Superior temporal gyrus (tissue), 1 donor: ENCODE measurements at regions not wholly inside any gene's neighbourhood (a gene's known extent, or its start where the extent isn't known, plus 50 kb on each side); places are given as distances from the start of the nearest gene placed in this dataset.

Experiments
- DNase-seq: peaks from one replicate; pipeline ENCODE4 v3.0.0-alpha.2; 2016; ENCODE audit errors: extremely low spot score

DNA sequence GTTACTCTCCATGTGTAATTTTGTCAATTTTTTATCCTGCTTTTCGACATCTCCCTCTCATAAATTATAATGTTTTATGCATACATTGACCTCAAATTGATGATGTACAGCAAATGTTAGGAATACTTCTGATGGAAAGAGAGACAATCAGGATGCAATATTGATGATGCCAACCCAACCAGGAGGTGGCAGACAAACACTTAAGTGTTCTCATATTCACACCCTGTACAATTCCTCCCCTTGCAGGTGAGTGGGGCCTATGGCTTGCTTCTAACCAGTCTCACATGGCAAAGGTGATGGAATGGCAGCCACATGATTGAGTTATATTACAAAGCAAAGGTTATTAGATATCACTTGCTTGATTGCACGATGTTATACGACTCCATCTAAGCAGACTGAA is 594.3 kb upstream of the REG3G start:
- DNase-seq = no peak

DNA sequence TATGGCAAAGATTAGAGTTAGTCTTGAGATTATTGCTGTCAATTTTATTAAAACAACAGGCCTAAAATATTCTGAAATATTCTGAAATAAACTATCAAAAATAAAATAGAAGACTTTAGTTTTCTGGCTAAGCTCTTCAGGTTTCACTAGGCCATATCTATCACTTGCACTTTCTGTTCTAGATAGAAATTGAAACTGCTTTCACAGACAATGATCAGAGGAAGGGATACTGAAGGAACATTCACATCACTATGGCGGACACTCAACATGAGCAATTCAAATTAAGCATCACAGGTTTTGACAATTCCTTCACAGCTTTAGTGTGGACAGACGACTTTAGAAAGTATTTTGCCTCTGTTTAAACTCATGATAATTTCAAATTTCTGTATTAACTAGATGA is 586.4 kb upstream of the REG3G start:
- DNase-seq = no peak

GRCh38 chr2:78455586-78455985 is 569.9 kb upstream of the REG3G start:
- no peak for DNase-seq

DNA sequence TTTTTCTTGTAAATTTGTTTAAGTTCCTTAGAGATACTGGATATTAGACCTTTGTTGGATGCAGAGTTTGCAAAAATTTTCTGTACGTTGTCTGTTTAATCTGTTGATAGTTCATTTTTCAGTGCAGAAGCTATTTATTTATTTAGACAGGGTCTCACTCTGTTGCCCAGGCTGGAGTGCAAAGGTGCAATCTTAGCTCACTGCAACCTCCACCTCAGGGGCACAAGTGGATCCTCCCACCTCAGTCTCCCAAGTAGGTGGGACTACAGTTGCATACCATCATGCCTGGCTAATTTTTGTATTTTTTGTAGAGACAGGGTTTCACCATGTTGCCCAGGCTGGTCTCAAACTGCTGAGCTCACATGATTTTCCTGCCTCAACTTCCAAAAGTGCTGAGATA is 568.2 kb upstream of the REG3G start:
- no peak for DNase-seq

- peak; percentile 59 for DNase-seq
Measured at GRCh38 chr2:78465707-78466106, 559.8 kb upstream of the REG3G start.

DNA sequence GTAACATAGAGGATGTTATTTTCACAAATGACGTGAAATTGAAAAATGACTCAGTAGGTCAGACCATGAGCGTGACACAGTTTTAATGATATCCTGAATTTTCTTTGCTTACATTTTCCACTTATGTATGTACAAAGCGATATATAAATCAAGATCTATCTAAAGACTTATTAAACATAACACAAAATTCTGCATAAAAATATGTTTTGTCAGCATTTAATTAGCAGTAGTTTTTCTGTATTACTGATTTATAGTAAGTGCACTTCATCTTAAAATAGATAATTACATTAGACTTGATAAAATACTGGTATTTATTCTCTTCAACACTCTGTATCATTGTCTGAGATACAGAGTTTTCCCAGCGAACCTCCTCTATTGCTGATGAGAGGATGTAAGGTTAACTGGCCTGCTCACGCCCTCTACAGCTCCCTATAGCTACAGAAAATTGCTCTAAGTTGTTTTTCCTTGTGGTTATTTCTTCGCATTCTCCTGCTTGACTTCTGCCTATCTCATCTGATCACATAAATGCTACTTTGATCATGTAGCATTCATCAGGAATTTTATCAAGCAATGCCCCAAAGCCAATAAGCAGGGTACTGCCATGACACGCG is 548.8 kb upstream of the REG3G start:
- DNase-seq = no peak

DNA sequence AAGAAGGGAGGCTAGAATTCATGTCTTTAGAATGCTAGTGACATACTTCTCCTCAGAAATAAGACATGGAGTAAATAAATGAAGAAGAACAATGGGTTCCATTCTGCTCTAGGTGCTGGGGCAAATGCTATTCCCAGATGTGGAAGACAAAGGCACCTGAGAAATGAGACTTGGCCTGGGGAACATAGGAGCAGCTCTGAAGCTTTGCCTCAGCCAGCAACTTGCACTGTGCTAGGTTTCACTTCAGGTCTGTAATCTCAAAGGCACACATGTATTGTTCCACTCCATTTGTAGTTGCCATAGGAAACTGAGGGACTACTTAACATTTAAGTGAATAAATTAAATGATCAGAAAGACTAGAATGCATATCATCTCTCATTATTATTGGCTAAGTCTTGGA is 538.9 kb upstream of the REG3G start:
- no peak for DNase-seq

DNA sequence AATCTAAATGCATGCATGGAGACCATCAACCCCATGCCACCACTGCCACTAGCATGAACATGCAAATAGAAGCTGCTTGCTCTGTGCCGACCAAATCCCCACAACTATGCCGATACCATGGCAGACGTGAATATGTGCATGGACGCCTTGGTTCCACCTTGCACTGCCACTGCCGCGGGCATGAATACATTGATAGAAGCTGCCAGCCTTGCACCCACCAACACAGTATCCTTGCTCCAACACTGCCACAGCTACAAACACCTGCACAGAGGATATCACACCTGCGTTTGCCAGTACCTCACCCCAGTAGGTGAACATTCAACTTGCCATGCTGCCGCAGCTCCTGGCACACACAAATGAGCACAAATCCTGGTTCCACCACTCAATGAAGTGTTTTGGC is 527.4 kb upstream of the REG3G start:
- DNase-seq = no peak

DNA sequence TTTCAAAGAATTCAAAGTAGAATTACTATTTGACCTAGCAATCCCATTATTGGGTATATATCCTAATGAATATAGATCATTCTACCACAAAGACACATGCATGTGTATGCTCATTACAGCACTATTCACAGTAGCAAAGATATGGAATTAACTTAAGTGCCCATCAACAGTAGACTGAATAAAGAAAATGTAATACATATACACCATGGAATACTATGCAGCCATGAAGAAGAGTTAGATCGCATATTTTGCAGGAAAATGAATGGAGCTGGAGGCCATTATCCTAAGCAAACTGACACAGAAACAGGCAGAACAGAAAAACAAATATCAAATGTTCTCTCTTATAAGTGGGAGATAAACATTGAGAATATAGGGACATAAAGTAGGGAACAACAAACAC is 519.2 kb upstream of the REG3G start:
- no peak for DNase-seq

- DNase-seq = no peak
Measured at GRCh38 chr2:78521938-78522337, 503.6 kb upstream of the REG3G start.

DNA sequence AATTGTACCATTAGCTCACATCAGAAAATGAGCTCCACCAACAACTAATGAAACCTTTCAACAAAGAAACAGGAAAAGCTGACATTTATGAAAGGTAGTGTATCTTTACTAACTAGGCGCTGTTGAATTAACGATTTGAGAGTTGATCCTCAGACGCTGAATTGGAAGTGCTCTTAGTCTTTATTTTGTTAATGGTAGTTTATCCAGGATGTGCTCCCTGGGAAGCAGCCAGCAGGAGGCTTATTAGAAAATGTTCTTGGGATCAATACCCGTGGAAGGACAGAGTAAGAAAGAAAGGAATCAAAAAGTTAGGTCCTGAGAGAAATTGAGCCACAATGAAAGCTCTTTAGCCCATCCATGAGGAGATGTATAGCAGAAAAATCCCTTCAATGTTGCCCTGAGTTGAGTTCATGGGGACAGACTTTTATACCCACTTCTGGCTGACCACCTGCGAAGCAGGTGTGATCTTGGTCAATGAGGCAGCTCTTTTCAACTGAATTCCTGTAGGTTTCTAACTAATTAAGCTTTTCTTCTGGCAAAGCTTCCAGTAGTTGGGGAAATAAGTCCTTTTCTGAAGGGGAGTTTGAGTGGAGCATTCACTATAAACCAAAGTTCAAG is 492.6 kb upstream of the REG3G start:
- no peak for DNase-seq

DNA sequence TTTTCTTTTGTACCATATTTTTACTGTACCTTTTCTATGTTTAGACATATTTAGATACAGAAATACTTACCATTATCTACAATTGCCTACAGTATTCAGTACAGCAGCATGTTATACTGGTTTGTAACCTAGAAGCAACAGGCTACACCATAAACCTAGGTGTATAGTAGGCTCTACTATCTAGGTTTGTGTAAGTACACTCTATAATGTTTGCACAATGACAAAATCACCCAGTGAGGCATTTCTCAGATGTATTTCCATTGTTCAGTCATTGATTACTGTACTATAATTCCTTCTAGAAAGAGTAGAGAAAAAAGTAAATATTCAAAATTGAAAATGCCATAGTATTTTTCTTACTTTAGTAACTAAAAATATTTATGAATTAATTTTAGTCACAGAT is 490.1 kb upstream of the REG3G start:
- DNase-seq = no peak

- no peak for DNase-seq
Measured at GRCh38 chr2:78538322-78538721, 487.2 kb upstream of the REG3G start.

- DNase-seq = no peak
Measured at GRCh38 chr2:78540255-78540654, 485.2 kb upstream of the REG3G start.

- no peak for DNase-seq
Measured at GRCh38 chr2:78541088-78541450, 484.4 kb upstream of the REG3G start.

GRCh38 chr2:78541451-78542267 is 483.8 kb upstream of the REG3G start:
- DNase-seq = no peak

- no peak for DNase-seq
Measured at GRCh38 chr2:78546843-78547242, 478.7 kb upstream of the REG3G start.

DNA sequence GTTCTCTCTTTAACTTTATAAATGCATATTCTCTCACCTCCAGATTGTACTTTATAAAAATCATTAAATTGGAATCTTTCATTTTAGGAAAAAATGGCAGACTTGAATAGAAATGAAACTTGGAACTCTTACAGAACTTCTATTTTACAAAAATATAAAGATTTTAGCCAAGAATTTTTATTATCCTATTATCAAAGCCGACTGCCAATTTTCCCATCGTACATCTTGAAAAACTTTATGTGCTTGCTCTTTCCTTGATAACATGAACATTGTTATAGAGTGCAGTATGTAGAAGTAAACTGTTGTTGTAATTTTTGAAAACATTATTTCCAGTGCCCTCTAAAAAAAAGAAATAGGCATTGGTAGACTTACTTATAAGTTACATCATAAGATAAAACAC is 475.7 kb upstream of the REG3G start:
- no peak for DNase-seq

- no peak for DNase-seq
Measured at GRCh38 chr2:78553866-78554647, 471.4 kb upstream of the REG3G start.

DNA sequence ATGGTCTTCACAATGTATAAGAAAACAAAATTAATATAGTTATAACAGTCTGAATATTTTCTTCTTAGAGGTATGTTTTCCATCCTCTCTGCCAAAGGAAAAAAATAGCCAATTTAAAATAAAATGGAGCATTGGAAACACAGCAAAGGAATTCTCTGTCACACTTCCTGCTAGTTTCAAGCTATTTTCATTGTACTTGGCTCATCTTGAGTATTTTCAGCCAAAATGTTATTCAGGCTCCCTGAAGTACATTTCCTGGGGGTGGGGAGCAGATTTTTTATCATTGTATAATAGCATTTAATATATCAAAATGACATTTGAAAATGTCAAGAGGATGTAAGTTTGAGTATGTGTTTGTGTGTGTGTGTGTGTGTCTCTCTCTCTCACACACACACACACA is 463.6 kb upstream of the REG3G start:
- DNase-seq = peak; percentile 55

DNA sequence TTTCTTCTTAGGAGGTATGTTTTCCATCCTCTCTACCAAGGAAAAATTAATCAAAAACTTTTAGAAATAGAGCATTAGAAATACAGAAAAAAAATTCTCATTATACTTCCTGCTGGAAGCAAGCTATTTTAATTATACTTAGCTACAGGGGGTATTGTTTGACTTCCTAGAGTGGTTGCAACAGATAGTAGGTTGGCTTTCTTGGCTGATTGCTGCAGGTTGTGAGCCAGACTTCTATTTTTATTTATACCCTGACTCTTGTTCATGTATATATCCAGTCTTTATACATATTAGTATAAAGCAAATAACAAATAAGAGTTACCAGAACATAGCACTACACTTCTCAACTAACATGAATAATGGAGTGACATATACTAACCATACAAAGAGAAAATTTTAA is 460.8 kb upstream of the REG3G start:
- DNase-seq = no peak

DNA sequence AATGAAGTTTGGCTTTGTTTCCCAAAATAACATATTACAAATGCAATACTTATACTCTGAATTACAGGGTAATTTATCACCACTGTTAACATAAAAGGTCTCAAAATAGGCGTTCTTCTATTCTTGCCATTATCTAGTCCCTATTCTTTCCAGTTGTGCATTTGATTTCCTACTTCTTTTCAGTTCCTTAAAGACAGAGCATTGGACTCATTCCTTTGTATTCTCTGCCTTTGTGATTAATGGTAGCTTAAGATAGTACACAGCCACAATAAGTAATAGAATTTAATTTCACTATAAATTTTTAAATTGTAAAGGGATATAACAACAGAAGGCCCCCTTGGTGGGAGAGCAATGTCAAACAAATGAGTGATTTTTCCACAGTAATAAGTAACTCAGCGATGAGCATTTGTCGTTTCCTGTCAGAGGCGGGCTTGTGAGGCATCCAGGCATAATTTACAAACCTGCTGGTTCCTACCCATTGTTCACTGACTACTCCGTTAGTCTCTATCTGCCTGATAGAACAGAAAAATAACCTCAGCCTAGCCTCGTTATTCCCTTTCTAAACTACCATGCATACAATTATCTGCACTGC is 456.6 kb upstream of the REG3G start:
- DNase-seq = no peak
